ENCODE measurements at regions not wholly inside any gene's neighbourhood (a gene's known extent, or its start where the extent isn't known, plus 50 kb on each side); places are given as distances from the start of the nearest gene placed in this dataset.

GRCh38 chr18:2381539-2381938 lies 189.8 kb downstream of the METTL4 start:
- H3K27me3 ChIP-seq (ENCODE audit: control insufficient read depth, insufficient read depth, low read length): no peaks in the 10 kb centered on the region
- CTCF ChIA-PET: interaction anchor here (1.3 kb wide), 1 partner anchor 12 kb away, joined by 3 read pairs; no protein-coding TSS in a partner anchor

GRCh38 chr18:2387588-2387987 lies 183.7 kb downstream of the METTL4 start:
- TF ChIP-seq, protein P1, sequence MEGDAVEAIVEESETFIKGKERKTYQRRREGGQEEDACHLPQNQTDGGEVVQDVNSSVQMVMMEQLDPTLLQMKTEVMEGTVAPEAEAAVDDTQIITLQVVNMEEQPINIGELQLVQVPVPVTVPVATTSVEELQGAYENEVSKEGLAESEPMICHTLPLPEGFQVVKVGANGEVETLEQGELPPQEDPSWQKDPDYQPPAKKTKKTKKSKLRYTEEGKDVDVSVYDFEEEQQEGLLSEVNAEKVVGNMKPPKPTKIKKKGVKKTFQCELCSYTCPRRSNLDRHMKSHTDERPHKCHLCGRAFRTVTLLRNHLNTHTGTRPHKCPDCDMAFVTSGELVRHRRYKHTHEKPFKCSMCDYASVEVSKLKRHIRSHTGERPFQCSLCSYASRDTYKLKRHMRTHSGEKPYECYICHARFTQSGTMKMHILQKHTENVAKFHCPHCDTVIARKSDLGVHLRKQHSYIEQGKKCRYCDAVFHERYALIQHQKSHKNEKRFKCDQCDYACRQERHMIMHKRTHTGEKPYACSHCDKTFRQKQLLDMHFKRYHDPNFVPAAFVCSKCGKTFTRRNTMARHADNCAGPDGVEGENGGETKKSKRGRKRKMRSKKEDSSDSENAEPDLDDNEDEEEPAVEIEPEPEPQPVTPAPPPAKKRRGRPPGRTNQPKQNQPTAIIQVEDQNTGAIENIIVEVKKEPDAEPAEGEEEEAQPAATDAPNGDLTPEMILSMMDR (IDR thresholded peaks at IDR 0.05; ENCODE audit: insufficient read depth, low read depth, low read length): no peak
- no peak for DNase-seq (ENCODE audit: low read depth)
- no peaks in the 10 kb centered on the region for H3K36me3 ChIP-seq (ENCODE audit: control insufficient read depth, insufficient read depth, low read length)
- ChIA-PET POLR2A (no interaction called here), CTCF (no interaction called here)
- no peak overlapping the region for H3K4me3 ChIP-seq (ENCODE audit: low read depth, low read length)
- H3K27me3 ChIP-seq (ENCODE audit: control insufficient read depth, insufficient read depth, low read length): no peaks in the 10 kb centered on the region

More at GRCh38 chr18:2381539-2381938, 189.8 kb downstream of the METTL4 start:
- TF ChIP-seq, protein P1 (IDR thresholded peaks at IDR 0.05; ENCODE audit: insufficient read depth, low read depth, low read length): no peak
- POLR2A ChIA-PET: no interaction called here
- no peak for DNase-seq (ENCODE audit: low read depth)
- H3K4me3 ChIP-seq (ENCODE audit: low read depth, low read length): no peak overlapping the region
- H3K36me3 ChIP-seq (ENCODE audit: control insufficient read depth, insufficient read depth, low read length): no peaks in the 10 kb centered on the region

- H3K27me3 ChIP-seq (ENCODE audit: control insufficient read depth, insufficient read depth, low read length): no peaks in the 10 kb centered on the region
- ChIA-PET CTCF (no interaction called here), POLR2A (no interaction called here)
- DNase-seq (ENCODE audit: low read depth): no peak
- no peak overlapping the region for H3K4me3 ChIP-seq (ENCODE audit: low read depth, low read length)
- no peaks in the 10 kb centered on the region for H3K36me3 ChIP-seq (ENCODE audit: control insufficient read depth, insufficient read depth, low read length)
- TF ChIP-seq, protein P1 (IDR thresholded peaks at IDR 0.05; ENCODE audit: insufficient read depth, low read depth, low read length): no peak
These were observed 181.1 kb downstream of the METTL4 start for GRCh38 chr18:2390158-2390557.

DNA sequence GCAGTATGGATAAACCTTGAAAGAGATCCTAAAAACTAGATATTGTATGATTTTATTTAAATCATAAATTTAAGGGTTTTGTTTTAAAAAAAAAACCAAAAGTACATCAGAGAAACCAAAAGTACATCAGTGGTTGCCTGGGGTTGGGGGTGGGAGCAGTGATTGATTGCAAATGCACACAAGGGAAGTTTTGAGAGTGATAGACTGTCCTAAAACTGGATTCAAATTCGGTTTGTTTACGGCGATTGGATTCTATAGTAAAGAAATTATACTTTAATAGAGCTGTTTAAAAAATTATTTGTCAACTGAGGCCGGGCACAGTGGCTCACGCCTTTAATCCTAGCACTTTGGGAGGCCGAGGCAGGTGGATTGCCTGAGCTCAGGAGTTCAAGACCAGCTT lies 179.8 kb downstream of the METTL4 start:
- H3K27me3 ChIP-seq (ENCODE audit: control insufficient read depth, insufficient read depth, low read length): no peaks in the 10 kb centered on the region
- no peak overlapping the region for H3K4me3 ChIP-seq (ENCODE audit: low read depth, low read length)
- H3K36me3 ChIP-seq (ENCODE audit: control insufficient read depth, insufficient read depth, low read length): no peaks in the 10 kb centered on the region
- ChIA-PET POLR2A (no interaction called here), CTCF (interaction anchor here (0.7 kb wide), 1 partner anchor 56 kb away, joined by 3 read pairs; no protein-coding TSS in a partner anchor)
- TF ChIP-seq, protein P1 (IDR thresholded peaks at IDR 0.05; ENCODE audit: insufficient read depth, low read depth, low read length): no peak
- no peak for DNase-seq (ENCODE audit: low read depth)

GRCh38 chr18:2392446-2392845 lies 178.9 kb downstream of the METTL4 start:
- Histone ChIP-seq H3K36me3 (ENCODE audit: control insufficient read depth, insufficient read depth, low read length) (no peaks in the 10 kb centered on the region), H3K4me3 (ENCODE audit: low read depth, low read length) (no peak overlapping the region), H3K27me3 (ENCODE audit: control insufficient read depth, insufficient read depth, low read length) (no peaks in the 10 kb centered on the region)
- no peak for DNase-seq (ENCODE audit: low read depth)
- TF ChIP-seq, protein P1 (IDR thresholded peaks at IDR 0.05; ENCODE audit: insufficient read depth, low read depth, low read length): no peak
- CTCF ChIA-PET: no interaction called here
- POLR2A ChIA-PET: no interaction called here

Measured in BJ (cell line).